H7 (cell line): ENCODE measurements at regions not wholly inside any gene's neighbourhood (a gene's known extent, or its start where the extent isn't known, plus 50 kb on each side); places are given as distances from the start of the nearest gene placed in this dataset.

Experiments used
- DNase-seq: peaks from one replicate; pipeline ENCODE4 v3.0.0; 2012
- H3K27me3 ChIP-seq: 2 replicates; pipeline ENCODE4 v1.6.0; 2011; ENCODE audit warnings: mild to moderate bottlenecking, low read length; ENCODE audit not compliant: control insufficient read depth, insufficient read depth
- H3K36me3 ChIP-seq: replicated peaks from 2 replicates; pipeline ENCODE4 v1.5.1; 2011; ENCODE audit warnings: low read length; ENCODE audit not compliant: control insufficient read depth, insufficient read depth
- H3K4me3 ChIP-seq: 2 replicates; pipeline ENCODE4 v1.5.1; 2011; ENCODE audit warnings: low read depth, mild to moderate bottlenecking, control low read depth, low read length, moderate library complexity; ENCODE audit not compliant: insufficient read depth

GRCh38 chr13:73956795-73957408 lies 177.3 kb downstream of the KLF12 start:
- DNase-seq: no peak
- no peaks in the 10 kb centered on the region for H3K36me3 ChIP-seq
- no peaks in the 10 kb centered on the region for H3K27me3 ChIP-seq
- H3K4me3 ChIP-seq: no peak overlapping the region

GRCh38 chr13:73955977-73956500 lies 178.2 kb downstream of the KLF12 start:
- no peaks in the 10 kb centered on the region for H3K36me3 ChIP-seq
- H3K4me3 ChIP-seq: no peak overlapping the region
- no peaks in the 10 kb centered on the region for H3K27me3 ChIP-seq
- DNase-seq: no peak

- Histone ChIP-seq H3K4me3 (no peak overlapping the region), H3K27me3 (no peaks in the 10 kb centered on the region), H3K36me3 (no peaks in the 10 kb centered on the region)
- no peak for DNase-seq
Measured at GRCh38 chr13:73954808-73955207, 179.4 kb downstream of the KLF12 start.

GRCh38 chr13:73952648-73953047 lies 181.6 kb downstream of the KLF12 start:
- H3K27me3 ChIP-seq: no peaks in the 10 kb centered on the region
- no peak overlapping the region for H3K4me3 ChIP-seq
- no peaks in the 10 kb centered on the region for H3K36me3 ChIP-seq
- DNase-seq: no peak

- no peak for DNase-seq
- H3K36me3 ChIP-seq: no peaks in the 10 kb centered on the region
- no peak overlapping the region for H3K4me3 ChIP-seq
- H3K27me3 ChIP-seq: no peaks in the 10 kb centered on the region
Measured at GRCh38 chr13:73948848-73949529, 185.2 kb downstream of the KLF12 start.

- Histone ChIP-seq H3K36me3 (no peaks in the 10 kb centered on the region), H3K27me3 (no peaks in the 10 kb centered on the region), H3K4me3 (no peak overlapping the region)
- DNase-seq: peak; percentile 6
Measured at GRCh38 chr13:73945871-73946270, 188.3 kb downstream of the KLF12 start.

GRCh38 chr13:73945382-73945781 lies 188.8 kb downstream of the KLF12 start:
- Histone ChIP-seq H3K4me3 (no peak overlapping the region), H3K36me3 (no peaks in the 10 kb centered on the region), H3K27me3 (no peaks in the 10 kb centered on the region)
- no peak for DNase-seq

GRCh38 chr13:73943965-73944233 lies 190.3 kb downstream of the KLF12 start:
- Histone ChIP-seq H3K27me3 (no peaks in the 10 kb centered on the region), H3K4me3 (no peak overlapping the region), H3K36me3 (no peaks in the 10 kb centered on the region)
- no peak for DNase-seq

- no peak for DNase-seq
- Histone ChIP-seq H3K27me3 (no peaks in the 10 kb centered on the region), H3K36me3 (no peaks in the 10 kb centered on the region), H3K4me3 (no peak overlapping the region)
Measured at GRCh38 chr13:73943137-73943964, 190.9 kb downstream of the KLF12 start.

GRCh38 chr13:73941752-73942151 lies 192.5 kb downstream of the KLF12 start:
- DNase-seq: no peak
- Histone ChIP-seq H3K4me3 (no peak overlapping the region), H3K36me3 (no peaks in the 10 kb centered on the region), H3K27me3 (no peaks in the 10 kb centered on the region)

- Histone ChIP-seq H3K27me3 (no peaks in the 10 kb centered on the region), H3K4me3 (no peak overlapping the region), H3K36me3 (no peaks in the 10 kb centered on the region)
- DNase-seq: no peak
Measured at GRCh38 chr13:73940098-73940497, 194.1 kb downstream of the KLF12 start.

- Histone ChIP-seq H3K27me3 (no peaks in the 10 kb centered on the region), H3K36me3 (no peaks in the 10 kb centered on the region), H3K4me3 (no peak overlapping the region)
- DNase-seq: no peak
Measured at GRCh38 chr13:73939603-73940002, 194.6 kb downstream of the KLF12 start.

GRCh38 chr13:73939071-73939380 lies 195.2 kb downstream of the KLF12 start:
- no peaks in the 10 kb centered on the region for H3K36me3 ChIP-seq
- no peak for DNase-seq

GRCh38 chr13:73938372-73939070 lies 195.7 kb downstream of the KLF12 start:
- Histone ChIP-seq H3K4me3 (no peak overlapping the region), H3K27me3 (no peaks in the 10 kb centered on the region), H3K36me3 (no peaks in the 10 kb centered on the region)
- no peak for DNase-seq

More at GRCh38 chr13:73939071-73939380, 195.2 kb downstream of the KLF12 start:
- Histone ChIP-seq H3K4me3 (no peak overlapping the region), H3K27me3 (no peaks in the 10 kb centered on the region)

GRCh38 chr13:73937441-73937840 lies 196.8 kb downstream of the KLF12 start:
- Histone ChIP-seq H3K4me3 (no peak overlapping the region), H3K27me3 (no peaks in the 10 kb centered on the region), H3K36me3 (no peaks in the 10 kb centered on the region)
- DNase-seq: no peak
